K562 (cell line): ENCODE measurements at regions not wholly inside any gene's neighbourhood (a gene's known extent, or its start where the extent isn't known, plus 50 kb on each side); places are given as distances from the start of the nearest gene placed in this dataset.

ENCODE experiments used
- CEBPB ChIP-seq: fragments of 450-650 bp; IDR thresholded peaks from 2 replicates; pipeline ENCODE4 v1.6.1; 2016; ENCODE audit warnings: missing genetic modification characterization, missing compliant biosample characterization
- CXXC5 ChIP-seq: fragments of 250-450 bp; sonication (Bioruptor Pico); IDR thresholded peaks from 2 replicates; pipeline ENCODE4 v1.8.0; 2022; ENCODE audit warnings: inconsistent platforms, mild to moderate bottlenecking, moderate library complexity
- DLX4 ChIP-seq: fragments of 250-450 bp; sonication (Bioruptor Pico); IDR thresholded peaks from 2 replicates; pipeline ENCODE4 v1.6.1; 2021; ENCODE audit warnings: mild to moderate bottlenecking
- DPF2 ChIP-seq: fragments of 450-650 bp; IDR thresholded peaks from 2 replicates; pipeline ENCODE4 v1.6.1; 2016
- ELF1 ChIP-seq: fragments of 200-800 bp; sonication (Bioruptor generic); IDR thresholded peaks from 2 replicates; pipeline ENCODE4 v1.6.1; 2016; ENCODE audit warnings: missing genetic modification characterization, missing compliant biosample characterization
- FOSL1 ChIP-seq: fragments of 200-800 bp; sonication (Bioruptor generic); conservative IDR thresholded peaks from 2 replicates; pipeline ENCODE4 v1.6.1; 2016; ENCODE audit warnings: missing genetic modification characterization, missing compliant biosample characterization
- HDAC2 ChIP-seq: fragments of 450-650 bp; IDR thresholded peaks from 2 replicates; pipeline ENCODE4 v1.6.1; 2016; ENCODE audit warnings: mild to moderate bottlenecking
- IFI16 ChIP-seq: fragments of 250-450 bp; sonication (Bioruptor Pico); IDR thresholded peaks from 2 replicates; pipeline ENCODE4 v2.1.2; 2022; ENCODE audit warnings: mild to moderate bottlenecking, inconsistent platforms
- KDM1A ChIP-seq, 2 experiments: fragments of 450-650 bp; IDR thresholded peaks; 2 replicates each; pipeline ENCODE4 v1.6.1; 2016; ENCODE audit warnings: mild to moderate bottlenecking in 2 of 2
- MECOM ChIP-seq: fragments of 250-450 bp; sonication (Bioruptor Pico); IDR thresholded peaks from 2 replicates; pipeline ENCODE4 v1.8.0; 2022; ENCODE audit warnings: inconsistent platforms
- PHB2 ChIP-seq: fragments of 450-650 bp; IDR thresholded peaks from 2 replicates; pipeline ENCODE4 v1.6.1; 2017; ENCODE audit warnings: low read depth
- PML ChIP-seq: IDR thresholded peaks from 2 replicates; pipeline ENCODE4 v1.6.1; 2012; ENCODE audit warnings: low read length, inconsistent platforms
- RAD21 ChIP-seq, 2 experiments: fragments of 250-450 bp in 1 of 2; fragments of 450-650 bp in 1 of 2; sonication (Bioruptor Pico) in 1 of 2; formaldehyde crosslinking in 1 of 2; IDR thresholded peaks in 1 of 2; conservative IDR thresholded peaks in 1 of 2; 2 replicates each; pipeline versions ENCODE4 v1.4.0 to v1.8.0; 2020 to 2022; ENCODE audit warnings: mild to moderate bottlenecking in 2 of 2, moderate library complexity in 1 of 2
- SMARCA4 ChIP-seq: fragments of 450-650 bp; IDR thresholded peaks from 2 replicates; pipeline ENCODE4 v1.6.1; 2016
- SOX6 ChIP-seq: fragments of 450-650 bp; IDR thresholded peaks from 2 replicates; pipeline ENCODE4 v1.6.1; 2014; ENCODE audit warnings: mild to moderate bottlenecking
- SRSF9 ChIP-seq: fragments of 200-400 bp; formaldehyde crosslinking; IDR thresholded peaks from 2 replicates; pipeline ENCODE4 v1.6.1; 2017; ENCODE audit warnings: low read depth, low read length, borderline replicate concordance
- TBL1XR1 ChIP-seq, 2 experiments: IDR thresholded peaks; 2 replicates each; pipeline ENCODE4 v1.6.1; 2012; ENCODE audit warnings: improper control_type of control experiment in 2 of 2, low read length in 2 of 2, mild to moderate bottlenecking in 1 of 2
- TRIM24 ChIP-seq, 2 experiments: fragments of 450-650 bp; IDR thresholded peaks; 2 replicates each; pipeline ENCODE4 v1.6.1; 2016
- YBX1 ChIP-seq: fragments of 450-650 bp; IDR thresholded peaks from 2 replicates; pipeline ENCODE4 v1.7.1; 2016; ENCODE audit warnings: mild to moderate bottlenecking
- ZNF253 ChIP-seq: fragments of 250-450 bp; sonication (Bioruptor Pico); conservative IDR thresholded peaks from 2 replicates; pipeline ENCODE4 v1.6.1; 2021; ENCODE audit warnings: mild to moderate bottlenecking
- ZNF3 ChIP-seq: fragments of 250-450 bp; sonication (Bioruptor Pico); IDR thresholded peaks from 2 replicates; pipeline ENCODE4 v1.5.0; 2021; ENCODE audit warnings: mild to moderate bottlenecking, moderate library complexity
- ZNF584 ChIP-seq: fragments of 200-800 bp; sonication (Bioruptor generic); IDR thresholded peaks from 2 replicates; pipeline ENCODE4 v1.6.1; 2016; ENCODE audit warnings: low read depth, mild to moderate bottlenecking, missing genetic modification characterization, missing compliant biosample characterization
- ZNF589 ChIP-seq: fragments of 200-800 bp; sonication (Bioruptor generic); IDR thresholded peaks from 2 replicates; pipeline ENCODE4 v1.6.1; 2016; ENCODE audit warnings: low read depth, missing genetic modification characterization, missing compliant biosample characterization
- TF ChIP-seq, protein P1 (sequence below), 2 experiments: fragments of 150-350 bp in 1 of 2; IDR thresholded peaks; 2 replicates each; pipeline ENCODE4 v1.6.1; 2012 to 2016; ENCODE audit warnings: low read depth in 2 of 2, low read length in 2 of 2, mild to moderate bottlenecking in 1 of 2, moderate library complexity in 1 of 2
- TF ChIP-seq, protein P2 (sequence below): fragments of 450-650 bp; IDR thresholded peaks from 2 replicates; pipeline ENCODE4 v1.6.1; 2016; ENCODE audit warnings: mild to moderate bottlenecking

GRCh38 chr1:67921725-67922489, 88.6 kb upstream of the GNG12 start (continued):
- peak; percentile 82 for TF ChIP-seq PML
- no peak for TF ChIP-seq SRSF9
- peak; percentile 56; the same call in 1 of the 2 replicates for TF ChIP-seq PHB2
- TF ChIP-seq MECOM: 0 out of 2 replicates have a peak, but pooled peaks have one; percentile 39
- TF ChIP-seq YBX1: no peak
- TF ChIP-seq KDM1A (IDR thresholded peaks at IDR 0.05): peak; percentile 63 to 72; a peak in 3 of 4 replicates
- peak; percentile 77 for TF ChIP-seq DPF2
- peak; percentile 52 for TF ChIP-seq SOX6
- peak; percentile 10 to 21; a peak in 2 of 4 replicates for TF ChIP-seq RAD21 (CRISPR knock-in tag; conservative IDR thresholded peaks at IDR 0.05 in 1 of 2, IDR thresholded peaks at IDR 0.05 in 1 of 2)
- TF ChIP-seq ZNF253 (CRISPR knock-in tag): no peak
- peak; percentile 90 for TF ChIP-seq CEBPB (tag)
- TF ChIP-seq FOSL1 (tag): 0 out of 2 replicates have a peak, but pooled peaks have one; percentile 19
- TF ChIP-seq, protein P1, sequence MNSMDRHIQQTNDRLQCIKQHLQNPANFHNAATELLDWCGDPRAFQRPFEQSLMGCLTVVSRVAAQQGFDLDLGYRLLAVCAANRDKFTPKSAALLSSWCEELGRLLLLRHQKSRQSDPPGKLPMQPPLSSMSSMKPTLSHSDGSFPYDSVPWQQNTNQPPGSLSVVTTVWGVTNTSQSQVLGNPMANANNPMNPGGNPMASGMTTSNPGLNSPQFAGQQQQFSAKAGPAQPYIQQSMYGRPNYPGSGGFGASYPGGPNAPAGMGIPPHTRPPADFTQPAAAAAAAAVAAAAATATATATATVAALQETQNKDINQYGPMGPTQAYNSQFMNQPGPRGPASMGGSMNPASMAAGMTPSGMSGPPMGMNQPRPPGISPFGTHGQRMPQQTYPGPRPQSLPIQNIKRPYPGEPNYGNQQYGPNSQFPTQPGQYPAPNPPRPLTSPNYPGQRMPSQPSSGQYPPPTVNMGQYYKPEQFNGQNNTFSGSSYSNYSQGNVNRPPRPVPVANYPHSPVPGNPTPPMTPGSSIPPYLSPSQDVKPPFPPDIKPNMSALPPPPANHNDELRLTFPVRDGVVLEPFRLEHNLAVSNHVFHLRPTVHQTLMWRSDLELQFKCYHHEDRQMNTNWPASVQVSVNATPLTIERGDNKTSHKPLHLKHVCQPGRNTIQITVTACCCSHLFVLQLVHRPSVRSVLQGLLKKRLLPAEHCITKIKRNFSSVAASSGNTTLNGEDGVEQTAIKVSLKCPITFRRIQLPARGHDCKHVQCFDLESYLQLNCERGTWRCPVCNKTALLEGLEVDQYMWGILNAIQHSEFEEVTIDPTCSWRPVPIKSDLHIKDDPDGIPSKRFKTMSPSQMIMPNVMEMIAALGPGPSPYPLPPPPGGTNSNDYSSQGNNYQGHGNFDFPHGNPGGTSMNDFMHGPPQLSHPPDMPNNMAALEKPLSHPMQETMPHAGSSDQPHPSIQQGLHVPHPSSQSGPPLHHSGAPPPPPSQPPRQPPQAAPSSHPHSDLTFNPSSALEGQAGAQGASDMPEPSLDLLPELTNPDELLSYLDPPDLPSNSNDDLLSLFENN (IDR thresholded peaks at IDR 0.05; ENCODE audit: low read depth in 2 of 2, low read length in 2 of 2): peak in 1 of 2 experiments; percentile 51; a peak in 1 of 4 replicates
- peak; percentile 76; the same call in 1 of the 2 replicates for TF ChIP-seq ZNF589
- TF ChIP-seq SMARCA4: peak; percentile 75; the same call in 1 of the 2 replicates
- TF ChIP-seq CXXC5 (CRISPR knock-in tag): peak; percentile 71
- TF ChIP-seq, protein P2, sequence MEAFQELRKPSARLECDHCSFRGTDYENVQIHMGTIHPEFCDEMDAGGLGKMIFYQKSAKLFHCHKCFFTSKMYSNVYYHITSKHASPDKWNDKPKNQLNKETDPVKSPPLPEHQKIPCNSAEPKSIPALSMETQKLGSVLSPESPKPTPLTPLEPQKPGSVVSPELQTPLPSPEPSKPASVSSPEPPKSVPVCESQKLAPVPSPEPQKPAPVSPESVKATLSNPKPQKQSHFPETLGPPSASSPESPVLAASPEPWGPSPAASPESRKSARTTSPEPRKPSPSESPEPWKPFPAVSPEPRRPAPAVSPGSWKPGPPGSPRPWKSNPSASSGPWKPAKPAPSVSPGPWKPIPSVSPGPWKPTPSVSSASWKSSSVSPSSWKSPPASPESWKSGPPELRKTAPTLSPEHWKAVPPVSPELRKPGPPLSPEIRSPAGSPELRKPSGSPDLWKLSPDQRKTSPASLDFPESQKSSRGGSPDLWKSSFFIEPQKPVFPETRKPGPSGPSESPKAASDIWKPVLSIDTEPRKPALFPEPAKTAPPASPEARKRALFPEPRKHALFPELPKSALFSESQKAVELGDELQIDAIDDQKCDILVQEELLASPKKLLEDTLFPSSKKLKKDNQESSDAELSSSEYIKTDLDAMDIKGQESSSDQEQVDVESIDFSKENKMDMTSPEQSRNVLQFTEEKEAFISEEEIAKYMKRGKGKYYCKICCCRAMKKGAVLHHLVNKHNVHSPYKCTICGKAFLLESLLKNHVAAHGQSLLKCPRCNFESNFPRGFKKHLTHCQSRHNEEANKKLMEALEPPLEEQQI: 0 out of 2 replicates have a peak, but pooled peaks have one; percentile 33
- no peak for TF ChIP-seq IFI16 (CRISPR knock-in tag)
- peak; percentile 43 to 45; a peak in 1 of 4 replicates for TF ChIP-seq TBL1XR1 (IDR thresholded peaks at IDR 0.05; ENCODE audit: low read length in 2 of 2)
- no peak for TF ChIP-seq ZNF3 (CRISPR knock-in tag)
- peak; percentile 52; the same call in 1 of the 2 replicates for TF ChIP-seq ZNF584 (CRISPR knock-in tag)
- TF ChIP-seq TRIM24 (IDR thresholded peaks at IDR 0.05): peak; percentile 82 to 86
- peak; percentile 68; the same call in 1 of the 2 replicates for TF ChIP-seq HDAC2
- TF ChIP-seq DLX4 (CRISPR knock-in tag): no peak
- TF ChIP-seq ELF1: no peak
